ENCODE measurements at regions not wholly inside any gene's neighbourhood (a gene's known extent, or its start where the extent isn't known, plus 50 kb on each side); places are given as distances from the start of the nearest gene placed in this dataset.

GRCh38 chr2:147792966-147793617 lies 51.7 kb upstream of the ACVR2A start:
- DNase-seq (ENCODE audit: low read depth): no peak
- TF ChIP-seq CTCF (IDR thresholded peaks at IDR 0.05; ENCODE audit: low read depth, low read length, missing control alignments): no peak
- H3K4me3 ChIP-seq (ENCODE audit: low read depth, low read length): no peak overlapping the region

GRCh38 chr2:147790580-147790979 lies 54.2 kb upstream of the ACVR2A start:
- DNase-seq (ENCODE audit: low read depth): no peak
- no peak overlapping the region for H3K4me3 ChIP-seq (ENCODE audit: low read depth, low read length)
- TF ChIP-seq CTCF (IDR thresholded peaks at IDR 0.05; ENCODE audit: low read depth, low read length, missing control alignments): no peak

- DNase-seq (ENCODE audit: low read depth): no peak
- no peak overlapping the region for H3K4me3 ChIP-seq (ENCODE audit: low read depth, low read length)
- TF ChIP-seq CTCF (IDR thresholded peaks at IDR 0.05; ENCODE audit: low read depth, low read length, missing control alignments): no peak
Observed at GRCh38 chr2:147789720-147790119, 55.1 kb upstream of the ACVR2A start.

DNA sequence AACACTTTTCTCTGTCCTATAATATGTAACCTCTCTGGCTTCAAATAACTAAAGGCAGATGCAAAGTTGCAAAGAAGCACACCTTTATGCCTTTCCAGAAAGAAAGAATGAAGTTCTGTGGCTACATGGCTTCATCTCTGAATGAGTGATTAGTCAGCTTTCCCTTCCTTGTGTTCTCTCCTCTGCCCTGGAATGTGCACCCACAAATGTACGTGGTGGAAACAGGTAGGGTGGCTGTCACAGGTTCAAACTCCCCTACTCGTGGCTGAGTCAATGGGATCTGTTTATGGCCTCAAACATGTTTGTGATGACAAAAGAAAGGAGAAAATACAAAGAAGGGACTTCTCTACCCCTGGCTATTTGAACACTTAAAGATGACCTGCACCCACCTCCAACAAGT lies 55.5 kb upstream of the ACVR2A start:
- no peak for DNase-seq (ENCODE audit: low read depth)
- no peak overlapping the region for H3K4me3 ChIP-seq (ENCODE audit: low read depth, low read length)
- no peak for TF ChIP-seq CTCF (IDR thresholded peaks at IDR 0.05; ENCODE audit: low read depth, low read length, missing control alignments)

DNA sequence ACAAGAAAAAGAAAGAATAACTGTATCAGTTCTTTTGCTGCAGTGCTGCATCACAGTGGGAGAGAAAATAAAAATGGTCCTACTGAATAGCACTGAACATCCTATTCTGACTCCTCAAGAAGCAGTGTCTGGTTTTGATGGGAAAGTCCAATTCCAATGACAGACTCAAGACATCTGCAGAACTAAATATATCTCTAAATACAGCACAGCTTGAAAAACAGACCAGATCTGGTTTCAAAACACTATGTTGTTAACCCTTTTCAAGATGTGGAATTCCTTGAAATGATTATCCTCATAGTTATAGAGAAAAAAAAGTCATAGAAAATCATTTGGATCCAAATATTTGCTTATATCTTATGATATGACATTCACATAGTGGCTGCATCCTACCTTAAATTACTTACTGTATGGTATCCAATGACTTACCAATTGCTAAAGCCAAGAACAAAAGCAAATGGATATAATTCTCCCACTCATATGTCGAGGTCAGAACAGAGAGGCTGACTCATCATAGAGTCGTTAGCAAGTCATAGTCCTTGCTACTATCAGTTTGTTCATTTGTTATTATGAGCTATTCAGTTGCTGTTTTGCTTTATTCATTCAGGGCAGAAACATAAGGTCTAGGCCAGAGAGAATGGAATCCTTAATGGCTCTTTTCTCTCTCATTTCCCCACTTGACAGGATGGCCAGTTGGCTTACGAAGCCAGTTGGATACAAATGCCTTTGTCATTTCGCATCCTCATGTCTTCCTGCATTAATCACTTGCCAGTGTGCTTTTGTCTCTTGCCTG lies 62.5 kb upstream of the ACVR2A start:
- no peak for TF ChIP-seq CTCF (IDR thresholded peaks at IDR 0.05; ENCODE audit: low read depth, low read length, missing control alignments)
- H3K4me3 ChIP-seq (ENCODE audit: low read depth, low read length): no peak overlapping the region
- DNase-seq (ENCODE audit: low read depth): no peak

DNA sequence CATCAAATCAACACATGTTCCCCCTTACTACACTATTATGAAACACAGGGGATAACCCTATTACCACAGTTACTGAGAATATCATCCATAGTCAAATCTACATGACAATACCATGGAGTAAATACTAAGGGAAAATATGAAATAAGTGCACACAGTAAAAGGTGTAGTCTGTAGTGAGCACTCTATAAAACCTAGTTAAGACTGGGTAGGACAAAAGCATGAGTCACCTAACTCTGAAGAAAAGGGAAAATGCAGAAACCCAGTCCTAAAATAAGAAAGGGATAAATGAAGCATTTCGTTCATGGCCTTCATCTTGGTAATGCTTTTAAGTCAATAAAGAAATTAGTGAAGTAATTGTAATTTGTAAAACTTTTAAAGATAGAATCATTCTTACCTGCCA lies 65.4 kb upstream of the ACVR2A start:
- DNase-seq (ENCODE audit: low read depth): no peak
- TF ChIP-seq CTCF (IDR thresholded peaks at IDR 0.05; ENCODE audit: low read depth, low read length, missing control alignments): no peak
- no peak overlapping the region for H3K4me3 ChIP-seq (ENCODE audit: low read depth, low read length)

All from GM12864 (cell line).